Breast epithelium (tissue), 4 donors: ENCODE measurements at regions not wholly inside any gene's neighbourhood (a gene's known extent, or its start where the extent isn't known, plus 50 kb on each side); places are given as distances from the start of the nearest gene placed in this dataset.

Experiments
- DNase-seq, 2 donors: peaks; one replicate each; pipeline ENCODE4 v3.0.0-alpha.2; 2019; ENCODE audit warnings: low spot score in 2 of 2
- H3K27ac ChIP-seq, 2 donors: fragments of 200-600 bp; sonication (generic) in 1 of 2; one replicate each; pipeline ENCODE4 v1.5.1; 2016 to 2019; ENCODE audit warnings: mild to moderate bottlenecking in 1 of 2
- H3K27me3 ChIP-seq, 2 donors: fragments of 200-600 bp; sonication (generic) in 1 of 2; one replicate each; pipeline versions ENCODE4 v1.5.1 to v1.6.0; 2017 to 2019; ENCODE audit warnings: control low read depth in 1 of 2, mild to moderate bottlenecking in 1 of 2
- H3K36me3 ChIP-seq: fragments of 200-600 bp; one replicate; pipeline ENCODE4 v1.5.1; 2019
- H3K4me1 ChIP-seq, 2 donors: fragments of 200-600 bp; sonication (generic); one replicate each; pipeline ENCODE4 v1.5.1; 2016 to 2019; ENCODE audit warnings: control low read depth in 1 of 2
- H3K4me3 ChIP-seq, 3 donors: fragments of 200-600 bp; sonication (generic); 1 replicate in 2 of 3; 2 replicates in 1 of 3; pipeline ENCODE4 v1.5.1; 2016 to 2019; ENCODE audit warnings: mild to moderate bottlenecking in 3 of 3, moderate library complexity in 2 of 3
- H3K9me3 ChIP-seq, 2 donors: fragments of 200-600 bp; sonication (generic) in 1 of 2; one replicate each; pipeline ENCODE4 v1.5.1; 2016 to 2019; ENCODE audit warnings: control low read depth in 1 of 2
- CTCF ChIP-seq, 3 donors: fragments of 450-650 bp; IDR thresholded peaks; one replicate each; pipeline ENCODE4 v1.5.1; 2016 to 2017; ENCODE audit warnings: antibody characterized with exemption in 3 of 3, mild to moderate bottlenecking in 3 of 3, moderate library complexity in 3 of 3
- POLR2A ChIP-seq: fragments of 450-650 bp; IDR thresholded peaks from one replicate; pipeline ENCODE4 v1.6.1; 2016; ENCODE audit warnings: antibody characterized with exemption, mild to moderate bottlenecking, moderate library complexity
- POLR2AphosphoS5 ChIP-seq, 3 donors: sonication (generic); formaldehyde crosslinking; IDR thresholded peaks; one replicate each; pipeline ENCODE4 v1.6.1; 2017; ENCODE audit warnings: antibody characterized with exemption in 3 of 3
- intact Hi-C: fragments of 100-400 bp; cut with DNase I; formaldehyde crosslinking; loops from one replicate; pipeline ENCODE4 v1.15.1; 2023; ENCODE audit warnings: low total_unique reads

- no peak for DNase-seq
- Histone ChIP-seq H3K9me3 (peaks cover 0 to 3% of the 10 kb centered on the region in 2 donors), H3K27ac (no peak overlapping the region), H3K4me1 (no peaks in the 10 kb centered on the region), H3K36me3 (no peaks in the 10 kb centered on the region), H3K4me3 (peak overlapping the region in 1 of 3 donors; percentile 9), H3K27me3 (no peaks in the 10 kb centered on the region)
- no peak for TF ChIP-seq POLR2AphosphoS5 (IDR thresholded peaks at IDR 0.05)
- no peak for TF ChIP-seq POLR2A
- no peak for TF ChIP-seq CTCF (IDR thresholded peaks at IDR 0.05)
- intact Hi-C loops = no loop called here
Observed at GRCh38 chr18:34039201-34039600, 185.5 kb downstream of the NOL4 start.

- no peak for TF ChIP-seq POLR2AphosphoS5 (IDR thresholded peaks at IDR 0.05)
- no peak for TF ChIP-seq CTCF (IDR thresholded peaks at IDR 0.05)
- TF ChIP-seq POLR2A = no peak
- no peaks in the 10 kb centered on the region for H3K36me3 ChIP-seq
- no peak overlapping the region for H3K4me3 ChIP-seq
- no peaks in the 10 kb centered on the region for H3K27me3 ChIP-seq
- H3K27ac ChIP-seq = no peak overlapping the region
- no peaks in the 10 kb centered on the region for H3K4me1 ChIP-seq
- DNase-seq = no peak
- intact Hi-C loops = no loop called here
- H3K9me3 ChIP-seq = peaks cover 0 to 11% of the 10 kb centered on the region in 2 donors
Observed at GRCh38 chr18:34038086-34038485, 186.6 kb downstream of the NOL4 start.

GRCh38 chr18:34033968-34034367 is 190.7 kb downstream of the NOL4 start:
- DNase-seq = no peak
- Histone ChIP-seq H3K36me3 (no peaks in the 10 kb centered on the region), H3K9me3 (peaks cover 5 to 14% of the 10 kb centered on the region in 2 donors), H3K4me1 (no peaks in the 10 kb centered on the region), H3K27me3 (no peaks in the 10 kb centered on the region), H3K4me3 (no peak overlapping the region), H3K27ac (no peak overlapping the region)
- no peak for TF ChIP-seq CTCF (IDR thresholded peaks at IDR 0.05)
- no peak for TF ChIP-seq POLR2A
- no peak for TF ChIP-seq POLR2AphosphoS5 (IDR thresholded peaks at IDR 0.05)
- intact Hi-C loops = no loop called here

GRCh38 chr18:34031810-34032209 is 192.9 kb downstream of the NOL4 start:
- Histone ChIP-seq H3K36me3 (no peaks in the 10 kb centered on the region), H3K27me3 (no peaks in the 10 kb centered on the region), H3K27ac (no peak overlapping the region), H3K4me3 (no peak overlapping the region), H3K9me3 (peaks cover 5 to 14% of the 10 kb centered on the region in 2 donors), H3K4me1 (no peaks in the 10 kb centered on the region)
- no peak for TF ChIP-seq CTCF (IDR thresholded peaks at IDR 0.05)
- TF ChIP-seq POLR2AphosphoS5 (IDR thresholded peaks at IDR 0.05) = no peak
- no peak for TF ChIP-seq POLR2A
- intact Hi-C loops = no loop called here
- DNase-seq = no peak

GRCh38 chr18:34028324-34028723 is 196.4 kb downstream of the NOL4 start:
- no peak overlapping the region for H3K27ac ChIP-seq
- no peak for TF ChIP-seq POLR2AphosphoS5 (IDR thresholded peaks at IDR 0.05)
- no peak for TF ChIP-seq POLR2A
- no peak for TF ChIP-seq CTCF (IDR thresholded peaks at IDR 0.05)
- H3K9me3 ChIP-seq = peaks cover 3 to 5% of the 10 kb centered on the region in 2 donors
- H3K4me3 ChIP-seq = no peak overlapping the region
- H3K4me1 ChIP-seq = no peaks in the 10 kb centered on the region
- intact Hi-C loops = loop anchor here (5.0 kb wide), 1 partner anchor 696 kb away; no protein-coding TSS in a partner anchor
- no peak for DNase-seq
- no peaks in the 10 kb centered on the region for H3K27me3 ChIP-seq
- H3K36me3 ChIP-seq = no peaks in the 10 kb centered on the region
